Subcutaneous abdominal adipose tissue (tissue), 5 donors: ENCODE measurements at regions not wholly inside any gene's neighbourhood (a gene's known extent, or its start where the extent isn't known, plus 50 kb on each side); places are given as distances from the start of the nearest gene placed in this dataset.

Experiments
- H3K27ac ChIP-seq: one replicate; pipeline ENCODE4 v1.7.0; 2013; ENCODE audit warnings: low read depth, mild to moderate bottlenecking, inconsistent platforms, low read length, moderate library complexity
- H3K27me3 ChIP-seq, 5 donors: one replicate each; pipeline ENCODE4 v1.7.0; 2013; ENCODE audit warnings: low read length in 5 of 5, inconsistent platforms in 1 of 5; ENCODE audit not compliant: control insufficient read depth in 5 of 5, insufficient read depth in 4 of 5
- H3K36me3 ChIP-seq, 5 donors: one replicate each; pipeline ENCODE4 v1.7.0; 2013; ENCODE audit warnings: low read length in 5 of 5; ENCODE audit not compliant: control insufficient read depth in 5 of 5, insufficient read depth in 5 of 5
- H3K4me1 ChIP-seq, 5 donors: one replicate each; pipeline ENCODE4 v1.7.0; 2013; ENCODE audit warnings: low read length in 5 of 5, mild to moderate bottlenecking in 3 of 5, moderate library complexity in 1 of 5; ENCODE audit not compliant: control insufficient read depth in 5 of 5, insufficient read depth in 5 of 5
- H3K4me3 ChIP-seq, 5 donors: one replicate each; pipeline ENCODE4 v1.7.0; 2013; ENCODE audit warnings: low read length in 5 of 5, low read depth in 1 of 5
- H3K9ac ChIP-seq, 5 donors: one replicate each; pipeline ENCODE4 v1.7.0; 2013; ENCODE audit warnings: low read length in 5 of 5, mild to moderate bottlenecking in 4 of 5, moderate library complexity in 3 of 5
- H3K9me3 ChIP-seq, 5 donors: one replicate each; pipeline ENCODE4 v1.7.0; 2013; ENCODE audit warnings: low read length in 5 of 5; ENCODE audit not compliant: control insufficient read depth in 5 of 5
- donor health status: healthy.
- donor health status: healthy.
- donor health status: healthy.
- donor health status: healthy.
- donor health status: healthy.

DNA sequence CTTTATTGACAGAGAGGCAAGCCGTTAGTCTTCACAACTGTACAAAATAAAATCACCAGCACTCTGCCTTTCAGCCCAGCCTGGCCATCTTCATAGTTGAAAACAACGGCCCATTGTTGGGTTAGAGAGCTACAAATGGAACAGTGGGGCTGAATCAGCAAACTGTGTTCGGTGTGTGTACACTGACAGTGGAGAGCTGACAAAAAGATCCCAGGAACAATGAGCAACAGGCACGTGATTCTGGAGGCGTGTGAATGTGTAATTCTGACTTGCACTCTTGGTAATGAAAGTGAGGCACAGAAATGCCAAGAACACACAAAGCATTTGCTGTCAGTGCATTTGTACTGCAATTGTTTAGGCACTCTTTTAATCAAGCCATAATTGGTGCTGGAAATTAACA is 303.7 kb downstream of the WDR11 start:
- H3K27ac ChIP-seq = no peak overlapping the region
- peaks cover 0 to 13% (median 2%) of the 10 kb centered on the region in 5 donors for H3K4me1 ChIP-seq
- H3K9ac ChIP-seq = no peak overlapping the region
- H3K36me3 ChIP-seq = no peaks in the 10 kb centered on the region
- H3K9me3 ChIP-seq = no peaks in the 10 kb centered on the region
- H3K4me3 ChIP-seq = no peak overlapping the region
- H3K27me3 ChIP-seq = no peaks in the 10 kb centered on the region

DNA sequence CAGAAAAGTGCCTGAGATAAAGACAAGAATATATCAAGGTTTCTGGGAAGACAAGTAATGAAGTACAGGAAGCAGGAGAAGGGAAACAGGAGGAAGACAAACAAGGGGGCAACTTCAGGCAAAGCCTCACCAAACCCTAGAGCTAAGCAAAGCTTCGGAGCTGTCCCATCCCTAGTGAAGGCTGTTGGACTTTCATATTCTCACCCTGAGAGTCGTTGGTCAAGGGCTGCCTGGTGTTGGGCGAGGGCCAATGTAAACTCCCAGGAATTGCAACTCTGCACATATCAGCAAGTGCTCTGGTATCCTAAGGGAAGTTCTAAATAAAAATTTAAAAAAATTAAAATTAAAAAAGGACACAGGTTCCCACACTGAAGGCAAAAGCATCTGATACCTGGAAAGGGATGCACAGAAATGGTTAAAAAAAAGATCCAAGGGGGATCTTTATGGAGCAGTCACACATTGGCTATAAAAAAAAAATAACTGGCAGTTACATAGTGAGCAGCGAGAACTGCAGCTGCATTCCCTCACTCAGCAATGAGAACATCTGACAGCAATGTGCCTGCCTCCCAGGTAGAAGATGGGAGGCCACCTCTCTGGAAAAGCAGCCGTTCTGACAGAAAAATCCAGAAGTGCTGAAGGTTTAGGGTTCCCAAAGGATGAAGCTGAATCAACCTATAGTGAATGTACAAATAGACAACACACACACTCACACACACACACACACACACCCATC is 304.7 kb downstream of the WDR11 start:
- Histone ChIP-seq H3K36me3 (no peaks in the 10 kb centered on the region), H3K9ac (no peak overlapping the region), H3K27me3 (no peaks in the 10 kb centered on the region), H3K4me1 (peaks cover 0 to 13% (median 2%) of the 10 kb centered on the region in 5 donors), H3K9me3 (no peaks in the 10 kb centered on the region), H3K4me3 (no peak overlapping the region), H3K27ac (no peak overlapping the region)

DNA sequence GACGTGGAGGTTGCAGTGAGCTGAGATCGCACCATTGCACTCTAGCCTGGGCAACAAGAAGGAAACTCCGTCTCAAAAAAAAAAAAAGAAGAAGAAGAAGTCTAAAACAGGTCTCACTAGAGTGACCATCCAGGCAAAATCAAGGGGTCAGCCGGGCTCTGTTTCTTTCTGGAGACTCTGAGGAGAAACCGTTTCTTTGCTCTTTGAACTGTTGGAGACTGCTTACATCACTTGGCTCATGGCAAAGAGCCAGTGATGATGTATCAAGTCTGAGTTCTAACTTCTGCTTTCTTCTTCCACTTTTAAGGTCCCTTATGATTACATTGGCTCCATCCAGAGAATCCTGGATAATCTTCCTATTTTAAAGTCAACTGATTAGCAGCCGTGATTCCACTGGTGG is 306.8 kb downstream of the WDR11 start:
- H3K4me1 ChIP-seq = peaks cover 0 to 13% (median 2%) of the 10 kb centered on the region in 5 donors
- H3K27me3 ChIP-seq = no peaks in the 10 kb centered on the region
- no peaks in the 10 kb centered on the region for H3K9me3 ChIP-seq
- no peak overlapping the region for H3K4me3 ChIP-seq
- no peak overlapping the region for H3K27ac ChIP-seq
- no peak overlapping the region for H3K9ac ChIP-seq
- no peaks in the 10 kb centered on the region for H3K36me3 ChIP-seq

DNA sequence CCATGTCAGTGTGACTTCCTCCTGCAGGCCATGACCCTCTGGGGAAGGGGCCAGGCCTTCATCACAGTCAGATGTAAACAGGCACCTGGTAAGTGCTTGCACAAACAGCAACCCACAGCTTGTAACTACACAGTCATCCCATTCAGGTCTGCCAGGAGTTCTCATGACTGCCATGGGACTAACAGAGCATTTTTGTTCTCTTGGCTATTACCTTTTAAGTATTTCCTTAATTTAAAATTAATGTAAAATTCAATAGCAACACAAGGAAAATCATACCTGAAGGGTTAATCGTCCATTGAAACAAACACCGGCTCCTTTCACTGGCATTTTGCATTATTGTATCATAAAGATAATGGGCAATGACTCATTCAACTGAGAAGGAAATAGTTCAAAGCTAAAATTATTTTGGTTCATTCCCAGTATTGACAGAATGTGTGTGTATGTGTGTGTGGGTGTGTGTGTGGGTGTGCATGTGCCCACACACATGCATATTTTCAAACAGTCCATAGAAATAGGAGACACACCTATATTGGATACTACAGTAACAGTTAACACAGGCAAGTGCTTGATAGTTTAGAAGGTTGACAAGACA is 307.9 kb downstream of the WDR11 start:
- Histone ChIP-seq H3K9me3 (peaks cover 0 to 3% (median 0%) of the 10 kb centered on the region in 5 donors), H3K9ac (no peak overlapping the region), H3K27me3 (no peaks in the 10 kb centered on the region), H3K4me1 (peaks cover 0 to 13% (median 2%) of the 10 kb centered on the region in 5 donors), H3K36me3 (no peaks in the 10 kb centered on the region), H3K4me3 (no peak overlapping the region), H3K27ac (no peak overlapping the region)

DNA sequence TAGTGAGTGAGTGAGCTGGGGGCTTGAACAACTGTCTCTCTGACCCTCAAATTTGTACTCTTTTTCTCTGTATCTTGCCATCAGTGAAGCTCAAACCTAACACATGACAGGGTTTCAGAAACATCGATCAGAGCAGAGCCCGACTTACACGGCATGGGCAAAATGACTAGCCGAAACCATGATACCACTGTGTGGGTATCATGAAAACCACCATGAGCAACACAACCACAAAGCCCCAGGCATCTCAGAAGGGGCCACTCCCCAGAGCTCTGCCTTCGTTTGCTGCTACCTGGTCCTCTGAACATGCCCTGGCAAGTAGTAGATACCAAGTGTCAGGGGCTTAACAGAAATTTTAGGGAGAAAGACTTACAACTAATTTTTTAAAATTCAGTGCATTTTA is 308.5 kb downstream of the WDR11 start:
- Histone ChIP-seq H3K9me3 (peaks cover 0 to 6% (median 0%) of the 10 kb centered on the region in 5 donors), H3K4me1 (peaks cover 0 to 9% (median 2%) of the 10 kb centered on the region in 5 donors), H3K4me3 (no peak overlapping the region), H3K27me3 (no peaks in the 10 kb centered on the region), H3K36me3 (no peaks in the 10 kb centered on the region), H3K9ac (no peak overlapping the region), H3K27ac (no peak overlapping the region)

DNA sequence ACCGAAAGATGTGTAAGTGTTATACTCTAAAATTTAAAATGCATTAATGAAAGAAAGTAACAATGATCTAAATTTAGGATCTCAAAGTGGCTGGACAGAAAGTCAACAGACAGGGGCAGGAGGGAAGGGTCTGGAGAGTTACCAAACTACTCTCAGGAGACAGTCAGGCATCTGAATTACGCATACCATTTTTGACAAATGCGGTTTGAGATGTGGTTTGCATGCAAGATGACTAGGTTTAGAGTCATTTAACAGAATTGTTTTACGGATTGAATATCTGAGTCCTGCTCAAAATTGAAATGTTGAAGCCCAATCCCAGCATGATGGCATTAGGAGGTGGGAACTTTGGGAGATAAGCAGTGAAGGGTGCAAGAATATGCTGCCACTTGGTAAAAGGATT is 314.1 kb downstream of the WDR11 start:
- Histone ChIP-seq H3K36me3 (no peaks in the 10 kb centered on the region), H3K27me3 (no peaks in the 10 kb centered on the region), H3K27ac (no peak overlapping the region), H3K9ac (no peak overlapping the region), H3K9me3 (peaks cover 0 to 6% (median 0%) of the 10 kb centered on the region in 5 donors), H3K4me1 (peaks cover 0 to 42% (median 34%) of the 10 kb centered on the region in 5 donors), H3K4me3 (no peak overlapping the region)

DNA sequence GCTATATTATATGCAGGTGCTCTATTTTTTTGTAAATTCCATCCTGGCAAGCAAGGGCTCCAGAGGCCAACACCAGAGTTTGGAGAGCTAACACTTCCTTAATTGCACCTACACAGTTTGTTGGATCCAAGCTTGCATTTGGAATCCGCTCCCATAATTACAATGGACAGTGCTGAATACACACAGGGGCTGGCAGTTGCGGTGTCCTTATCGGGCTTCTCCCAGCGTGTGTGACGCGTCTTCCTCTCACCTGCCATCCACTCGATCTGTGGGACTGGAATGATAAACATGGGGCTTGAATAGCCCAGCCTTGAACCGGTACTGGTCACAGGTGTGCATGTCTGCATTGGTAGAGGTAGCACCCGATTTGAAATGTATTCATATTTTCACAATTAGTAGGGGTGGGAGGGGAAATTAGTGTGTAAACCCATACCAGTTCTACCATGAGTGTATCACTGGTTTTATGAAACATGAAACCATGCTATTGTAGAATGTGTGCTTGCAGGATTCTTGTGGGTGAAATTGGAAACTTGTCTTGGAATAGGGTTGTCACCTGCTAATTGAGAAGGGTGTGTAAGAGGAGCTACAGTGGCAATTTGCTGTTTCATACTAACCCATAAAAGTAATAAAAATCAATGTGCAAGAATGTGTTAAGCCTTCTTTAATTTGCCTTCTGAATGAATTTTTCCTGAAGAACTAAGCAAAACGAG is 316.5 kb downstream of the WDR11 start:
- Histone ChIP-seq H3K9me3 (peaks cover 0 to 6% (median 0%) of the 10 kb centered on the region in 5 donors), H3K27me3 (no peaks in the 10 kb centered on the region), H3K4me1 (peaks cover 0 to 48% (median 38%) of the 10 kb centered on the region in 5 donors), H3K4me3 (no peak overlapping the region), H3K9ac (no peak overlapping the region), H3K36me3 (no peaks in the 10 kb centered on the region), H3K27ac (peak overlapping the region; percentile 12)

DNA sequence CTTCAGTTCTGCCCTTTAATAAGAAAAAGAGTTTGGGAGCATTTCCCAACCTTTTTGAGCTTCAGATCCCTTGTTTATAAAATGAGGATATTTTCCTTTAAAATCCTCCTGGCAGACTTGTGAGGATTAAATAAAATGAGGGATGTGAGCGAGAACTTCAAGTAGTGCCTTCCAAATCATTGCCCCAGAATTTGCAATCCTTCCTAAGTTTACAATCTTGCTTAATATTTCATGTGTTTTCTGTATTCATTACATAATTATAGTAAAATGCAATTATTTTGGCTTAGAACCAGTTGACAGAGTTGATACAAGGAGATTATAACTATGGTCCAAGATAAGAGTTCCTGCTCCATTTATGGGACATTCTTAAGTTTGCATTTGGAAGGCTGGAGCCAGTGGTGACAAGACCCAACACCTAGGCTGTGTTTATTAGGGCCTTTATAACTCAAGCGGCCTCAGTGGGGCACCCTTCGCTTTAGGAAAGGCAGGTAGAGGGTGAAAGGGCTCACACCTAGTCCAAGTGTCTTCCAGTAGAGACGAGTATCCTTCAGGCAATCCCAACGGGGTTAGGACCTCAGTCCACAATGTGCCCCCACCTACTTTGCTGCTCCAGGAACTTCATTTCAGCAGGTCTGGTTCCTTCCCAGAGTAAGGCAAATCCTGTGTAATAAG is 317.5 kb downstream of the WDR11 start:
- Histone ChIP-seq H3K4me1 (peaks cover 0 to 48% (median 38%) of the 10 kb centered on the region in 5 donors), H3K9me3 (peaks cover 0 to 6% (median 0%) of the 10 kb centered on the region in 5 donors), H3K27ac (peak overlapping the region; percentile 83), H3K4me3 (no peak overlapping the region), H3K9ac (peak overlapping the region in 1 of 5 donors; percentile 35), H3K36me3 (no peaks in the 10 kb centered on the region), H3K27me3 (no peaks in the 10 kb centered on the region)

DNA sequence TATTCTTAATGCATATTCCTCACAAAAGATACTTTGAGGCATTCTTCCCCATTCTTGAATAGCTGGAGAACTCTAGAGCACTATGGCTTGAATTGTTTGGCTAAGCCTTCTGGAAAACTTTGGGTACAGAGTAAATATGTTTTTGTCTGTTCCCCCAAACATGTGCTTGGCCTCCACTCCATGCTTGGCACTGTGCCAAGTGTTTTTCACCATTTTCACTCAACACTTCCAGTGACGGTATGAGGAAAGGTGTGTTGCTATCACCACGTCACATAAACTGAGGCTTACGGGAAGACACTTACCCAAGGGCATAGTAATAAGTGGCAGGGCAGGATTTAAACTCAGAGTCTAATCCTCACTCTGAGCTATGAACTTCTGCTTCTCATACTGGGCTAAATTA is 318.2 kb downstream of the WDR11 start:
- Histone ChIP-seq H3K4me1 (peaks cover 0 to 48% (median 38%) of the 10 kb centered on the region in 5 donors), H3K36me3 (no peaks in the 10 kb centered on the region), H3K9ac (no peak overlapping the region), H3K9me3 (no peaks in the 10 kb centered on the region), H3K27ac (peak overlapping the region; percentile 83), H3K4me3 (no peak overlapping the region), H3K27me3 (no peaks in the 10 kb centered on the region)
